ENCODE measurements at regions not wholly inside any gene's neighbourhood (a gene's known extent, or its start where the extent isn't known, plus 50 kb on each side); places are given as distances from the start of the nearest gene placed in this dataset.
A peak's percentile ranks its signal among the peaks of the same experiment; 100 is the strongest.

DNA sequence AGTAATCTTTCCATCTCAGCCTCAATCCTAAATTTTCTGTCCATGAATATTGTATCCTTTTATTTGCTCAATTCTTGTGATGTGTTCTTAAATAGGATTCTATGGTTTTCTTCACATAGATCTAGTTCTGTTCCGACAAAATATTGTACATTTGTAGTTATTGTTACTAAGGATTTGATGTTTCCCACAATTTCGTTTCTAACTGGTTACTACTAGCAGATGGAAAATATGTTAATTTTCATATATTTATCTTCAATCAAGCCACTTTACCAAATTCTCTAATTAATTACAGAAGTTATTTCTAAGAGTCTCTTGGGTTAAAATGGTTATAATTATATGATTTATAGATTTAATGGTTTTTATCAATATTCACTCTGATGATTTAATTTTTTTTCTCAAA lies 60.3 kb downstream of the SEC61B start:
- DNase-seq = no peak

DNA sequence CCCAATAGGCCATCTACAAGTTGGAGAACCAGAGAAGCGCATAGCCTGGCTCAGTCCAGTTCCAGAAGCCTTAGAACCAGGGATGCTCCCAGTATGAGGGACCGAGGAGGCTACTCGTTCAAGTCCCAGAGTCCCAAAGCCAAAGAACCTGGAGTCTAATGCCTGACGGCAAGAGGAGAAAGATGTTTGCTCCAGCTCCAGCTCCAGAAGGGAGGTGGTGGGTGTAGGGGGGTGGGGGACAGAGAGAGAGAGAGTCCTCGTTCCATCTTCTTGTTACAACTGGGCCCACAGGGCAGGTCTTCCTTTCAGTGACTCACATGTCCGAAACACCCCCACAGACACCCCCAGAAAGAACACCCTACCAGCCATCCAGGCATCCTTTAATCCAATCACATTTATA lies 63.9 kb downstream of the SEC61B start:
- DNase-seq = no peak

DNA sequence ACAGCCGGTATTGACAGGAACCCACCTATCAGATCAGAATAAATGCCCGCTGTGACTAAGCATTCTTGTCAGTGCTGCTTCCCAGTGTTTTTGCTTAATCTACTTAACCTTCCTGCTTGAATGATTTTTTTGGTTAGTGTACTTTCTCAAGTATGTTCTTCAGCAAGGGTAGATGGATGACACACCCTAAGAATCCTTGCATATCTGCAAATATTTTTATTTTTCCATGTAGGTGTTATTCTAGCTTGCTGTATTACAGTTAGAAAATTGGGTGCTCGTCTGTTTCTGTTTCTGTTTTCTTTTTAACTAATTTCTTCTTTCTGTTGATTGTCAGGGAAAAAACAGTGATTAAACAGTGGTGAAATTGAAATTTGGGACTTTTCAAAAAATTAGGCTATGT lies 64.5 kb downstream of the SEC61B start:
- no peak for DNase-seq

DNA sequence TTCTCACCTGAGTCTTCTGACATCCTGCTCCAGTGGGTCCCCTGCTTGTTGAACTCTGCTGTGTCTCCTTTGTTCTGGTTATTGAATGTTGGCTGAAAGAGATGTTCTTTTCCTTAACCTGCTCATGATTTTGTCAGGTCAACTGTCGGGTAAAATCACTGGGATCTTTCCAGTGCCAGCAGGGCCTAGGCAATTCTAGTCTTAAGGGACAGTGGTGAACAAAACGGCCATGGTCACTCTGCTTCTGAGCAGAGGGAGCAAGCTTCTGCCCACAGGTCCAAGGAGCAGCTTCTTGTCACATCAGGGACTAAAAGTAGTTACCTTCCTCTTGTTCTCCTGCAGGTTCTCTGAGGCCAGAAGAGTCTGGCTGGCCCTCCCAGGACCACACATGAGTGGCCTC lies 65.6 kb downstream of the SEC61B start:
- DNase-seq = no peak

DNA sequence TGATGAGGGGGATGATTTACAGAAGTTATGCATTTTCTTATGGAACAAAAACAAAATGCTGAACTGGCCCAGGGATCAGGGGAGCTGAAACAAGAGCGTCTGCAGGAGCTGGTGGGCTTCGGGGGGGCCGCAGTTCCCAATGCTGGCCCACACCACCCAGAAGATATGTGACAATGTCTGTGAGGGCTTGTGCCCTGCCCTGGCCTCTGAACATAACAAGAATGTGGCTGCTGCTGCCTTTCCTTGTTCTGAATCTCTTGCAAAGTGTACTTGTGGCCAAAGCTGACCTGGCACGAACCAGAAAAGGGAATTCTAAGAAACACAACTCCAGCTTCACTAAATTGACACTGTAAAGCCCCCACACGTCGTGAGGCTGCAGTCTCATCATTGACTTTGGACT lies 66.7 kb downstream of the SEC61B start:
- no peak for DNase-seq

DNA sequence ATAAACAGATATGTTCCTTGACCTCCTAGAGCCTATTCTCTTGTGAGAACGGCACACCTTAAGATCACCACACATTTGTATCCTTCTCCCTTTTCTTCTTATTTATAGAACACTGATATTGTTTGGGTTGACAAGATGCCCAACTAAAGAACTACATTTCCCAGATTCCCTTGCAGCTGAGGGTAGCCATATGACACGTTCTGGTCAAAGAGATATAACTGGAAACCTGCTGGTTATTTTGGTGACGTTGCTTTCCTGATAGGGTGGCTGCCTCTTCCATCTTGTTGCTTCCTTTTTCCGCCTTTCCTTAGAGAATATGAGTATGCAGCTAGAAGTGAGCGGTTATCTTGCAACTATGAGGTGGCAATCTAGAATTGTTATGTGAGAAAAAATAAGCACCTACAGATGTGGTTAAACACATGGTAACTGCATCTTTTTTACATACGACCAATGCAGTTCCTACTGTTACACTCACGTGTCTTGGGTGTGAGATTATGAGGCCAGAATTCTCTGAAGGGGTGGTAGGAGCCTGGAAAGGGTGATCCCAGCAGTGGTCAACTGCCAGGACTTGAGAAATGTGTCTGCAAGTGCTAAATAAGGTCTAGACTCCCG lies 72.9 kb downstream of the SEC61B start:
- DNase-seq = no peak

DNA sequence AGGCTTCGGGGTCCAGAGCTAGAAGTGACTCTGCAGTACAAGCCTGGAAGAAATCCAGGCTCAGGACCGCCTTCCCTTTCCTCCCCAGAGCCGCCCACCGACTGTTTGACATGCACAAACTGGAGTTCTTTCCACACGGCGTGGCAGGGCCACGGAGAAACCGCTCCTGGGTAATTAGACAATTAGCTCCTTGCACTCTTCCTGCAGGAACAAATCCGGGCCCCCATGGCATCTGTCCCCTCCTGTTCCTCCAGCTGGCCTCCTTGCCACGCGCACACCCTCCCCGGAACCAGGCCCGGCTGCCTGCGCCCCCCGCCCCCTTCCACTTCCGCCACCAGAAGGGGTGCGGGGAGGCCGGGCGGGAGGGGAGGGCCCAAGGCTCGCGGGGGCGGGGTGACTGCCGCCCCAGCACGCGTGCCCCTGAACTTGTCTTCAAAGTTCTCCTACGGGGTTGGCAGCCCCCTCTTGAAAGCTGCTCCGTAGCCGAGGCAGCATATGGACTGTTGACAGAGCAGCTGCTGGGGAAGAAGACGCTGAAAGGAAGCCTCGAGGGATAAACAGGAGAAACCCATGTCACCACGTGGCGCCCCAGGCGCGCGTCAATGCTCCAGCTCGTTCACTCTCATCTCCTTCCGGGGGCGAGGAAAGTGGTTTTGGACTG lies 74.3 kb downstream of the SEC61B start:
- DNase-seq = peak in 4 of 6 experiments; percentile 21 to 63 (median 40)

DNA sequence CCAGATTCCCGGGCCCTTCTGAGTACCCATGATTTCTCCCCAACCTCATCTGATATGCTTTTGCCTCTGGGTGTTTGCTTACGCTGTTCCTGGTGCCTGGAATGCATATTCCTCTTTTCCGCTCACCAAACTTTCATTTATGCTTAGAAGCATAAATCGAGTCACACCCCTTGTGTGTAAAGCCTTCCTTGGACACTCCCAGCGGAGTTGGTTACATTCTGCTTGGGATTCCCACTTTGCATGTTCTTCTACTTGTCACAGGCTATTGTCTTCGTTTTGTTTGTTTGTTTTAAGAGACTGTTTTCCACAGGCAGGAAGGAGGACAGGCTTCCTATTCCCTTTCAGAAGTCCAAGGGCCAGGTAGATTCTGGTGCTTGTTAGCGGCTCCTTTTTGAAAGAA lies 76.5 kb downstream of the SEC61B start:
- no peak for DNase-seq

DNA sequence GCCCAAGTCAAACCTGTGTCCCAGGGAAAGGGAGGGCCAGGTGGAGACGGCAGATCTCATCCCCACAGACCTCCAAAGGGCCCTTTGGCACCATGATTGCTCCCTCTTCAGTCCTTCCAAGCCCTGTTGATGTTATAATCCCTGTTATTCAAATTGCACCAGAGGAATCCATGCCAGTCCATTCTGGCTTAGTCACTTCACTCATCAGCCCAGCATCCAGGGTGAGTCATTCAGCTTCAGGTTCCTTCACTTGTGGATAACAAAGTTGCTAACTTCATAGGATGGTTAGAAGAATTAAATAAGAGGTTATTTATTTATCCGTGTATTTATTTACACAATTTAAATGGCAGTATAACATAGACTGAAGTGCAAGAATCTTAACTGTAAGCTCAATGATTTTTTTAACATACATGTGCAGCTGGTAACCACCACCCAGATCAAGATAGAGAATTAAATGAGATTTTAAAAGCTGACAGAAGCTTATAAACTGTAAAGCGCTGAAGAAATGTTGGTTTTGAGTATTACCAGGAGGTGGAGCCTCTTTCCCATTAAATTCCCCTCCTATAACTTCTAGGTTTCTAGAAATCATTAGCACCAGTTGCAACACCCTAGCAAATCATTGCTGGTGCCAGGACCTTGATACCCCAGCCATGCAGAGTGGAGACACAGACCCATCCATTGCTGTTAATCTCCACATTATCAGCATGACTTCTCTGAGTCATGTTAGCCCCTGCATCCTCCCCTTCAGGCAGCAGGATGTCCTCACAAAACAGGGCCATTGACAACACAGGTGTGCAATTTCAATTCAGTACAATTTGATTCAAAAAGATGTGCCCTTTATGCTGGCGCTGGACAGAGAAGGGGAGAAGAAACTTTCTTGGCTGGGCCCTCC lies 77.4 kb downstream of the SEC61B start:
- no peak for DNase-seq

DNA sequence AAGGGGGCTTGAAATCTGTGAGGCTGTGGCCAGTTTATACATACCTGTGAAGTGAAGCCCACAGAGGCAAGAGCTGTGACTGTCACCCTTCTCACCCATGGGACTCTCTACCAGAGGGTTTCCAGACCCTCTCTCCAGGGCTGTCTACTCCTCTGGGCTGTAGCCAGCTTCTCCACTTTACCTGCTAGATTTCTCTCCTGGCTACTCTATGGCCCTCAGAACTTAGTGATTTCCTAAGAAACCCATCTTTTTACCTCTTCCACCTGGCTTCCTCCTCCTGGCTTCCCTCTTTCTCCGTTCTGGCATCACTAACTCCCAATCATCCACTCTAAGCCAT lies 78.0 kb downstream of the SEC61B start:
- no peak for DNase-seq

DNA sequence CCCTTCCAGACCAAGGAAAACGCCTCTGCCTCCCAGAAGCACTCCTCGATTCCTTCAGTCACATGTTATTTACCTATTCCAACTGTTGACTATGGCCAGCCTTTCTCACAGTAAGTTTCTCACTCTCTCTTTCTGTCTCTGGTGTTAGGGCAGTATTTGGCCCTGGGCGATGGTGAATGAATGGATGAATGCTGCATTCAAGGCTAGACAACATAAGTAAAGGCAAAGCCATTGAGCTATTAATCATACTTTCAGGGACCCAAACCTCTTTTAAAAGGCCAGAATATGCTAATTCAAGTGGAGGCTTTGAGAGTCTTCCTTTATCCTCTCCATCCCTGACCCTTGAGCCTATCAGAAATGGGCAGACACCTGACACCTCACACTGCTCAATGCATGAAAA lies 78.5 kb downstream of the SEC61B start:
- no peak for DNase-seq

DNA sequence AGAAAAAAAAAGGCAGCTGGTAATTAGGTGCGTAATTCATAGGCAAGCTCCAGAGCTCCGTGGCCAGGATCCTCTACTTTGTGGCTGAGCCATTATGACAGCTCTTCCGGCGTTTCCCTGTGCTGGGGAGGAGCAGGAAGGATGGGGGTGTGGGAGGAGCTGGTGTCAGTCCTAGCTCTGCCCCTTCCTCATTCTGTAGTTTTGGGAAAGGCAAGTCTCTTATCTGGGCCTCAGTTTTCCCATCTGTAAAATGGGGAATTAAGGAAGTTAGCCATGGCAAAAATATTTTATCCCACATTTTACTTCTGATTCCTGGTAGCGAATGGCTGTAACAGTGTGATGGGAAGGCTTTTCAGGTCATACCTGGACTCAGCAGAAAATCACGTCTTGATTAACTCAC lies 81.1 kb downstream of the SEC61B start:
- DNase-seq = no peak

DNA sequence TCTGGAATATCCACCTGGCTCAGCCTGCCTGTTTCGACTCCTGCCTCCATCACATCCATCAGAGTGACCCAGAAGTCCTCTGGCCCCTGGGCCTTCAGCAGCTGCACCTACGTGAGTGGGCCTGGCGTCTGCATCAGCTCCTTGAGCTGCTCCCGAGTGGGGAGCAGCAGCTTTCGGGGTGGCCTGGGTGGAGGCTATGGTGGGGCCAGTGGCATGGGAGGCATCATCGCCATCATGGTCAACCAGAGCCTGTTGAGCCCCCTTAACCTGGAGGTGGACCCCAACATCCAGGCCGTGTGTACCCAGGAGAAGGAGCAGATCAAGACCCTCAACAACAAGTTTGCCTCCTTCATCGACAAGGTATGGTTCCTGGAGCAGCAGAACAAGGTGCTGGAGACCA lies 83.0 kb downstream of the SEC61B start:
- no peak for DNase-seq

DNA sequence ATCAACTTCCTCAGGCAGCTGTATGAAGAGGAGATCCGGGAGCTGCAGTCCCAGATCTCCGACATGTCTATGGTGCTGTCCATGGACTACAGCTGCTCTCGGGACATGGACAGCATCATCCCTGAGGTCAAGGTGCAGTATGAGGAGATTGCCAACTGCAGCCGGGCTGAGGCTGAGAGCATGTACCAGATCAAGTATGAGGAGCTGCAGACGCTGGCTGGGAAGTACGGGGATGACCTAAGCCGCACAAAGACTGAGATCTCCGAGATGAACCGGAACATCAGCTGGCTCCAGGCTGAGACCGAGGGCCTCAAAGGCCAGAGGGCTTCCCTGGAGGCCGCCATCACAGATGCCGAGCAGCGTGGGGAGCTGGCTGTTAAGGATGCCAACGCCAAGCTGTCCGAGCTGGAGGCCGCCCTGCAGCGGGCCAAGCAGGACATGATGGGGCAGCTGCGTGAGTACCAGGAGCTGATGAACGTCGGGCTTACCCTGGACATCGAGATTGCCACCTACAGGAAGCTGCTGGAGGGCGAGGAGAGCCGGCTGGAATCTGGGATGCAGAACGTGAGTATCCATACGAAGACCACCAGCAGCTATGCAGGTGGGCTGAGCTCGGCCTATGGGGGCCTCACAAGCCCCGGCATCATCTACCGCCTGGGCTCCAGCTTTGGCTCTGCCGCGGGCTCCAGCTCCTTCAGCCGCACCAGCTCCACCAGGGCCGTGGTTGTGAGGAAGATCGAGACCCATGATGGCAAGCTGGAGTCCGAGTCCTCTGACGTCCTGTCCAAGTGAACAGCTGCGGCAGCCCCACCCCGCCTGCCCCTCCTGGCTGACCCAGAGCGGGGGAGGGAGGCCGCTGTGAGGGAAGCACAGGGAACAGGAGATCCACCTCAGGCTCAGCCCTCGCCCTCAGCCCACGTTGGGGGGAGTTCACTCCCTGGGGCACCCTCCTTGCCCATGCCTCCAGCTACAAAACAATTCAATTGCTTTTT lies 84.0 kb downstream of the SEC61B start:
- DNase-seq = no peak

DNA sequence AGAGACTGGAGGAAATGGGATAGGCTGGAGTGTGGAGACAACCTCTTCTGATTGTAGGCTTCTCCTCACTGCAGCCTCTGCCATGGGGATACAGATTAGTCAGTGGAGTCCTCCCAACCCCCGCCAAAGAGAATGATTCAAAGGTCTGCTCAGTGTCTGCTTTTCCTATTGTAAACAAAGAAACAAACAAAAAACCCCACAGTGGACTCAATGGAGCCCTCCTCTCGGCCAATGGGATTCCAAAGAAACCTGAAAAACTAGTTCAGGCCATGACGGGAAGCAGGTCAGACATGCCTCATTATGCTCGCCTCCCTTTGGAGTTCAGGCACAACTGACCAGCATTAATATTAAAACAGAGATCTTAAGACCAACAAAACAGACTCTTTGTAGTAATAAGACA lies 85.8 kb downstream of the SEC61B start:
- no peak for DNase-seq

DNA sequence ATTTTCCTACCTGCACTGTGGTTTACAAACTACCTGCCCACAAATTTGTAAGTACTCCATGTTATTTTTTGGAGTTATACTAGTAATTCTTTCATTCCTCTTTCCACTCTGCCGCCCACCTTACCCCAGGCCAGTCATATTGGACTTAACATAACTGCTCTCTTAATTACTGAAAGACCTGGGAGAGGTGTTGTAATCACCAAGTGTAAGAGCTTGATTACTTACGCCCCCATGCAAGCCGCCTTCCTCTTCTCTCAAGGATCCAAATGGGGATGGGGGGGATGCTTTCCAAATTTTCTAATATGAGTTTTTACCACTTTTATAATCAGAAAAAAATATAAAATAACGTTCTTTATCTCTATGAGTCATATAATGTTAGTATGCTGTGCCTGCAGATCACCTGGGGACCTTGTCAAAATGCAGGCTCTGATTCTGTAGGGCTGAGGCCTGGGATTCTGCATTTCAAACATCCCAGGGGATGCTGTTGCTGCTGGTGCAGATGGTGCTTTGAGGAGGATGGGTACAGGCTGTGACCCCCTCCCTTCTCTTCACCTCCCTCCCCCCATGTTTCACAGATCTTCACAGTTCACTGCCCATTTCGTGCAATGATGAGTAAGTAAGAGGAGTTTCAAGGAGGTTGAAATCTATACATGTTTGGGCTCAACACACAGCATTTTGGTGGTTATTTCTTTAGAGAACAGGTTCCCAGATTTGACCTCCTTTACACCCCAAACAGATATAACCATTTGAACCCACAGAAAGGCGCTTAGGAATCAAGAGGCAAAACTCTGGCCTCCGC lies 87.3 kb downstream of the SEC61B start:
- no peak for DNase-seq

DNA sequence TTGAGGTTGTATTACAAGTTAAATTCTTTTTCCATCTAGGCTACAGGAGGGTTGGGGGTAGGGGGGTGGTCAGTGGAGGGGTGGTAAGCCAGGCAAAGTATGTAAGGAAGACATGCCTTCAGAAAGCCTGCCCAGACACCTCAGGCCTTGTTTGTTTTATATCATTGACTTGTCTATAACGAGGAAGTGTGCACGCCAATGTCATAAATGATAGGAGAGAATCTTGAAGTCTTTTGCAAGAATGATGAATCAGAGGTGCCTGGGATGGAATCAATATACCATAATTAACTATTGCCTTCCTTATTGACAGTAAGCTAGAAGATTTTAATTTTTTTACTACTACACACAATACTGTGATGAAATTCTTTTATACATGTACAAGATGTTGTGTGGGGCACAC lies 90.7 kb downstream of the SEC61B start:
- DNase-seq = no peak

DNA sequence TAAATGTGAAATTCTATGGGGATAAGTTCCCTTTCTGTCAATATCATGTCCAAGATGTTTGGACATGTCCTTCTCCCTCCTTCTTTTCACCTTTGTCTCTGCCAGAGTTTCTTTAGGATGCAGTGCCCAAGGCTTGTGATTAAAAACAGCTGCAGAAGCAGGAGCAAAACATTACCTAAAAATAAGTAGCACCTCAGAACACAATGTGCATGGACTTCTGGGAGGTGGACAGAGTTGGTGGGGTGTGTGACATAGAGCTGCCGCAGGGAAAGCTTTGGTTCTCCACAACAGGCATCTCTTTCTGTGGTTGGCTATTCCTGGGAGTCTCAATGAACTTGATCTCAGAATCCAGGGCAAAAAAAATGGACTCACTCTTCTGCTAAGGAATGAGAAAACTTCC lies 97.0 kb downstream of the SEC61B start:
- DNase-seq = no peak

DNA sequence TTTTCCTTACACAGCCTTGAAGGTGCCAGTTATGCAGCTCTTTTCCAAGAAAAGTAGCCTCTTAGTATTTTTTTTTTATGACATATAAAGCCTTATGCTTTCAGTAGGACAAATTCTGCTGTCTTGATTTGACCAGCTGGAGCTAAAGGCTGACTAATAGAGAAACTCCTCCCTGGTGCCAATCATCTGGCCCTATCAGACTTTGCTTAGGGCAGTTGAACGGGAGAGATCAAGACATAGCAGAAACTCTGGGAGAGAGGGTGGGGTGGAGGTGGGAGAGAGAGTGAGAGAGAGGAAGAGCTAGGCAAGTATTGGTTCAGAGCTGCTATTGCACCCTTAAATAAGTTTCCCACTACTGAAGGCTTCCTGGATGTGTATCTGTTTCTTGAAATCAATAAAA lies 100.2 kb downstream of the SEC61B start:
- DNase-seq = no peak

DNA sequence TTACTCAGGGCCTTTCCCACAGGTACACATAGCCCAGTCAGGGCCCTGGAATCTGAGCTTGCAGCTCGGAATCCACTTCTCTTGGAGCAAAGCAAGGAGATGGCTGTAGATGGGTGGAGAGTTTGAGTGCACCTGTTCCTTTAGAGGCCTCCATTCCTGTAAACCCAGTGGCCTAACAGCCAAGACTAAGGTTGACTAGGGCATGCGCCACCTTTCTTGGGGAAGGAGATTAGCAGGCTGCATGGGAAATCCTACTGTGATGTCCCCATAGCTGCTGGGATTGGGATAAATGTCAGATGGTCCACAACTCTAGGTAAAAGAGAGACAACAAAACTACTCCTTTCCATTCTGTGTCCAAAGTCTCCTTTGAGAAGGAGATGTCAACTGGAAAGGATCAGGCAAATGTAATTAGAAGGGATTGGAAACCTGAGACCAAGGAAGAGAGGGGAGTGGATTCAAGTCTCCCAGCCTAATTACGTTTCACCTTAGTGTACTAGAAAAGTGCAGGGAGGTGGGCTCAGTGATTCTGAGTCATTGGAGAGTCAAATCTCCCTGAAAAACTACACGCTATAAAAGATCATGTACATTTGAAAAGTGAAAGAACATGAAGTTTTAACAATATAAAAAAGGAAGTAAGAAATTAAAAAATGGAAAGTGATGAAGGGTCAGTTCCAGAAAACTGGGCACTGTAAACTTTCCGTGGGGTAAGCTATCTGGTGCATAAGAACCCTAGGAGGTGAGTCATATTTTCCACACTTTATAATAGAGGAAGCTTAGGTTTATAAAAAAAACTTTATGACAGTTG lies 104.2 kb downstream of the SEC61B start:
- DNase-seq = no peak

DNA sequence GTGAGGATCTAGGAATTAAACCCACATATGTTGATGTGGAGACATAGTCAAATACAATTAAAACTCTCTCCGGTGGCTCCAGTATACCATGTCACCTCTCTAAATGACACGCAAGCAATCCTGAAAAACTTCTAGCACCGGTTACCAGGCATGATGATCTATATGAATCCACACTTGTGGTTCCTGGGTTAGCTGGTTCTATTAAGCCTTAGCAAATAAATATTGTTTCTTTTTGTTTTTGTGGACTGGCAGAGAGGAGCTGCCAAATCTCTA lies 104.8 kb downstream of the SEC61B start:
- no peak for DNase-seq

DNA sequence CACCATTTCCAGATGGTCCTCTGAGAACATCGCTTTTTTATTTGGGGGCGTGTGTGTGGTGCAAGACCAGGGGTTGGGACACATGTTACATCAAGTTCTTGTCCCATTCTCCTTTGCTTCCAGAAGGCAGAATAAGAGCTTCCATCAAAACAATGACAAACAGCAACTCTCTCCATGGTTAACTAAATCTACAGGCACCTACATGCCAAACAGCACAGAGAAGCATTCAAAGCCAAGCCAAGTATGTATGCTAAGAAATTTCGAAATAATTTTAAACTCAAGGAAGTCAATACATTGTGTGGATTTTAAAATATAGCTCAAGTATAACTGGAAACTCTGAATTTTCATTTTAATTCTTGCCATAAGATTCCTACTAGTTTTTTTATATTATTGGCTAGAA lies 105.6 kb downstream of the SEC61B start:
- no peak for DNase-seq
